ENCODE measurements at regions not wholly inside any gene's neighbourhood (a gene's known extent, or its start where the extent isn't known, plus 50 kb on each side); places are given as distances from the start of the nearest gene placed in this dataset.

- no peaks in the 10 kb centered on the region for H3K36me3 Mint-ChIP-seq (ENCODE audit: low read depth)
- H3K9me3 Mint-ChIP-seq (ENCODE audit: low read depth), result peaks cover 6% of the 10 kb centered on the region
- no peaks in the 10 kb centered on the region for H3K4me1 Mint-ChIP-seq (ENCODE audit: low read depth)
- H3K4me3 Mint-ChIP-seq (ENCODE audit: unreplicated experiment), result no peak overlapping the region
- no peaks in the 10 kb centered on the region for H3K27me3 Mint-ChIP-seq (ENCODE audit: low read depth)
- TF ChIP-seq CTCF (IDR thresholded peaks at IDR 0.05), result no peak
- no peak overlapping the region for H3K27ac Mint-ChIP-seq (ENCODE audit: unreplicated experiment)
- no peak for DNase-seq (ENCODE audit: low spot score)
Measured at GRCh38 chr14:49058511-49058910, 527.7 kb downstream of the RPS29 start.

GRCh38 chr14:49057838-49058510, 528.2 kb downstream of the RPS29 start:
- no peak overlapping the region for H3K4me3 Mint-ChIP-seq (ENCODE audit: unreplicated experiment)
- H3K4me1 Mint-ChIP-seq (ENCODE audit: low read depth), result no peaks in the 10 kb centered on the region
- H3K36me3 Mint-ChIP-seq (ENCODE audit: low read depth), result no peaks in the 10 kb centered on the region
- TF ChIP-seq CTCF (IDR thresholded peaks at IDR 0.05), result no peak
- H3K27me3 Mint-ChIP-seq (ENCODE audit: low read depth), result no peaks in the 10 kb centered on the region
- peaks cover 2% of the 10 kb centered on the region for H3K9me3 Mint-ChIP-seq (ENCODE audit: low read depth)
- H3K27ac Mint-ChIP-seq (ENCODE audit: unreplicated experiment), result no peak overlapping the region
- DNase-seq (ENCODE audit: low spot score), result no peak

- H3K36me3 Mint-ChIP-seq (ENCODE audit: low read depth), result no peaks in the 10 kb centered on the region
- TF ChIP-seq CTCF (IDR thresholded peaks at IDR 0.05), result no peak
- no peaks in the 10 kb centered on the region for H3K27me3 Mint-ChIP-seq (ENCODE audit: low read depth)
- no peaks in the 10 kb centered on the region for H3K4me1 Mint-ChIP-seq (ENCODE audit: low read depth)
- DNase-seq (ENCODE audit: low spot score), result no peak
- peaks cover 3% of the 10 kb centered on the region for H3K9me3 Mint-ChIP-seq (ENCODE audit: low read depth)
- H3K4me3 Mint-ChIP-seq (ENCODE audit: unreplicated experiment), result no peak overlapping the region
- no peak overlapping the region for H3K27ac Mint-ChIP-seq (ENCODE audit: unreplicated experiment)
Measured at GRCh38 chr14:49056021-49056420, 530.2 kb downstream of the RPS29 start.

DNA sequence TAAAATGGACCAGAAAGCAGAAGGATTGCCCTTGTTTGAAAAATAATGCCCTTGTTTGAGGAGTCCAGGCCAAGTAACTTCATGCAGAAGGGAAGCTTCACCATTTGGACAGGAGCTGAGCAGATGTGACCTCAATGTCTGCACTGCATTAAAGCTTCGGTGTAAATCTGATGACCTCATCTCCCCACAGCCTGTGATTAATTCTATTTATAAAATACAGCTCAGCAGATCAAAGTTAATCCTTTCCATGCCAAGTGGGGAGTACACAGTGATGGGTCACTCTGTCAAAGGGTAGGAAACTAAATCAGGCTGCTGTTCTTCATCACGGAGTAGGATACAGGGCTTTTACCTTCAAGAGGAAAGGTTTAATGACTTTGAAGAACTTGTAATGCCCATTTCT, 533.7 kb downstream of the RPS29 start:
- Mint-ChIP-seq H3K27ac (ENCODE audit: unreplicated experiment) (no peak overlapping the region), H3K4me3 (ENCODE audit: unreplicated experiment) (no peak overlapping the region), H3K36me3 (ENCODE audit: low read depth) (no peaks in the 10 kb centered on the region), H3K4me1 (ENCODE audit: low read depth) (no peaks in the 10 kb centered on the region), H3K27me3 (ENCODE audit: low read depth) (no peaks in the 10 kb centered on the region), H3K9me3 (ENCODE audit: low read depth) (peaks cover 3% of the 10 kb centered on the region)
- DNase-seq (ENCODE audit: low spot score), result no peak
- TF ChIP-seq CTCF (IDR thresholded peaks at IDR 0.05), result no peak

GRCh38 chr14:49051328-49052060, 534.7 kb downstream of the RPS29 start:
- Mint-ChIP-seq H3K4me3 (ENCODE audit: unreplicated experiment) (no peak overlapping the region), H3K4me1 (ENCODE audit: low read depth) (no peaks in the 10 kb centered on the region), H3K9me3 (ENCODE audit: low read depth) (peaks cover 3% of the 10 kb centered on the region), H3K27ac (ENCODE audit: unreplicated experiment) (no peak overlapping the region), H3K36me3 (ENCODE audit: low read depth) (no peaks in the 10 kb centered on the region), H3K27me3 (ENCODE audit: low read depth) (no peaks in the 10 kb centered on the region)
- no peak for TF ChIP-seq CTCF (IDR thresholded peaks at IDR 0.05)
- DNase-seq (ENCODE audit: low spot score), result no peak

All from chondrocyte (in vitro differentiated cells).